ENCODE measurements at regions not wholly inside any gene's neighbourhood (a gene's known extent, or its start where the extent isn't known, plus 50 kb on each side); places are given as distances from the start of the nearest gene placed in this dataset.

DNA sequence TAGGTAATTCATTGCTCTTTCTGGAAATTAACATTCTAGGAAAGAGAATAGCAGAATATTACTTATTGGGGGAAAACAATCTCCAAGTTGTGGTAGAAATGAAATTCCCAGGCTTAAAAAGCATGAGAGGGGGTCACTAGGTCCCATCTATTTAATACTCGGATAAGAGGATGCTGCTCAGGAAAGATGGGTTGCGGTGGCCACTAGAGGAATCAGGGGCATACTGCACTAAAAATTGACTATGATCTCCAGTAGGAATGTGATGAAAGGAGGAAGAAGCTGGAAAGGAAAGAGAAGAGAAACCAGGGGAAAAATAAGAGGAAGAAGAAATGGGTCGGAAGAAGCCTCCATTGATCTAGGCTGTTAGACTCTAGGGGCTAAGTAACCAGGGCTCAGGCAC lies 192.8 kb downstream of the GPAM start:
- no peak for TF ChIP-seq CHD1 (IDR thresholded peaks at IDR 0.05; ENCODE audit: low read depth, low read length)
- TF ChIP-seq CTCF (conservative IDR thresholded peaks at IDR 0.05; ENCODE audit: low read depth, low read length): no peak
- no peak for TF ChIP-seq POLR2A (IDR thresholded peaks at IDR 0.05; ENCODE audit: low read depth, low read length)
- TF ChIP-seq MAFK (IDR thresholded peaks at IDR 0.05; ENCODE audit: low read depth, low read length): no peak
- TF ChIP-seq BHLHE40 (IDR thresholded peaks at IDR 0.05; ENCODE audit: low read depth, low read length): no peak
- no peak for TF ChIP-seq SMC3 (IDR thresholded peaks at IDR 0.05; ENCODE audit: low read depth, low read length)
- no peak for TF ChIP-seq RFX5 (IDR thresholded peaks at IDR 0.05; ENCODE audit: low read depth, low read length)
- TF ChIP-seq FOS (IDR thresholded peaks at IDR 0.05; ENCODE audit: low read depth, low read length): no peak
- no peak for TF ChIP-seq CEBPB (IDR thresholded peaks at IDR 0.05; ENCODE audit: low read depth, low read length)
- TF ChIP-seq, protein P1, sequence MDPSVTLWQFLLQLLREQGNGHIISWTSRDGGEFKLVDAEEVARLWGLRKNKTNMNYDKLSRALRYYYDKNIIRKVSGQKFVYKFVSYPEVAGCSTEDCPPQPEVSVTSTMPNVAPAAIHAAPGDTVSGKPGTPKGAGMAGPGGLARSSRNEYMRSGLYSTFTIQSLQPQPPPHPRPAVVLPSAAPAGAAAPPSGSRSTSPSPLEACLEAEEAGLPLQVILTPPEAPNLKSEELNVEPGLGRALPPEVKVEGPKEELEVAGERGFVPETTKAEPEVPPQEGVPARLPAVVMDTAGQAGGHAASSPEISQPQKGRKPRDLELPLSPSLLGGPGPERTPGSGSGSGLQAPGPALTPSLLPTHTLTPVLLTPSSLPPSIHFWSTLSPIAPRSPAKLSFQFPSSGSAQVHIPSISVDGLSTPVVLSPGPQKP (IDR thresholded peaks at IDR 0.05; ENCODE audit: borderline replicate concordance, low read depth, low read length): no peak
- TF ChIP-seq MXI1 (IDR thresholded peaks at IDR 0.05; ENCODE audit: borderline replicate concordance, low read depth, low read length): no peak
- no peak for TF ChIP-seq RCOR1 (IDR thresholded peaks at IDR 0.05; ENCODE audit: insufficient replicate concordance, low read length)
- TF ChIP-seq, protein P2, sequence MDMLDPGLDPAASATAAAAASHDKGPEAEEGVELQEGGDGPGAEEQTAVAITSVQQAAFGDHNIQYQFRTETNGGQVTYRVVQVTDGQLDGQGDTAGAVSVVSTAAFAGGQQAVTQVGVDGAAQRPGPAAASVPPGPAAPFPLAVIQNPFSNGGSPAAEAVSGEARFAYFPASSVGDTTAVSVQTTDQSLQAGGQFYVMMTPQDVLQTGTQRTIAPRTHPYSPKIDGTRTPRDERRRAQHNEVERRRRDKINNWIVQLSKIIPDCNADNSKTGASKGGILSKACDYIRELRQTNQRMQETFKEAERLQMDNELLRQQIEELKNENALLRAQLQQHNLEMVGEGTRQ (IDR thresholded peaks at IDR 0.05; ENCODE audit: low read depth, low read length): no peak
